ENCODE measurements at regions not wholly inside any gene's neighbourhood (a gene's known extent, or its start where the extent isn't known, plus 50 kb on each side); places are given as distances from the start of the nearest gene placed in this dataset.

GRCh38 chr3:68207327-68207726 is 552.9 kb upstream of the SUCLG2 start:
- no peak for TF ChIP-seq GATA2 (IDR thresholded peaks at IDR 0.05; ENCODE audit: low read depth, low read length)
- no peak for TF ChIP-seq GATA3 (IDR thresholded peaks at IDR 0.05; ENCODE audit: low read depth, low read length)

- TF ChIP-seq GATA3 (IDR thresholded peaks at IDR 0.05; ENCODE audit: low read depth, low read length) (no peak), GATA2 (IDR thresholded peaks at IDR 0.05; ENCODE audit: low read depth, low read length) (no peak)
These were observed 552.2 kb upstream of the SUCLG2 start for GRCh38 chr3:68206524-68207117.

GRCh38 chr3:68186733-68187132 is 532.3 kb upstream of the SUCLG2 start:
- TF ChIP-seq GATA3 (IDR thresholded peaks at IDR 0.05; ENCODE audit: low read depth, low read length) (no peak), GATA2 (IDR thresholded peaks at IDR 0.05; ENCODE audit: low read depth, low read length) (no peak)

DNA sequence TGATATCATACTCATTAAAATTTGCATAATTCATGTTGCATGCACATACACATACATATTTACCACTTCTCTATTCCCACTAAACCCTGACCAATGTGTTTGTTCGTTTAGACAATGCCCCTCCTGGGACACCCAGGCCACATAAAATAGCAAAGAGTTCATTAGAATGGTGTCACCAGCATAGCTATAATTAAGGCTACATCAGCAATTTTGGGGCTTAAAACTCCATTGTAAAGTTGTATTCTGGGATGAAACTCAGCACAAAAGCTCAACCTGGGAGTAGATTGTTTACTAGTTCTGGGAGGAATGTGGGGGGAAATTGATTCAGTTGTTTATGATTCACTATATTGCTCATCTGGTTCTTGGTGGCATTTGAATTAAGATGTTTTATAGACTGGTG is 522.2 kb upstream of the SUCLG2 start:
- TF ChIP-seq GATA3 (IDR thresholded peaks at IDR 0.05; ENCODE audit: low read depth, low read length) (no peak), GATA2 (IDR thresholded peaks at IDR 0.05; ENCODE audit: low read depth, low read length) (no peak)

DNA sequence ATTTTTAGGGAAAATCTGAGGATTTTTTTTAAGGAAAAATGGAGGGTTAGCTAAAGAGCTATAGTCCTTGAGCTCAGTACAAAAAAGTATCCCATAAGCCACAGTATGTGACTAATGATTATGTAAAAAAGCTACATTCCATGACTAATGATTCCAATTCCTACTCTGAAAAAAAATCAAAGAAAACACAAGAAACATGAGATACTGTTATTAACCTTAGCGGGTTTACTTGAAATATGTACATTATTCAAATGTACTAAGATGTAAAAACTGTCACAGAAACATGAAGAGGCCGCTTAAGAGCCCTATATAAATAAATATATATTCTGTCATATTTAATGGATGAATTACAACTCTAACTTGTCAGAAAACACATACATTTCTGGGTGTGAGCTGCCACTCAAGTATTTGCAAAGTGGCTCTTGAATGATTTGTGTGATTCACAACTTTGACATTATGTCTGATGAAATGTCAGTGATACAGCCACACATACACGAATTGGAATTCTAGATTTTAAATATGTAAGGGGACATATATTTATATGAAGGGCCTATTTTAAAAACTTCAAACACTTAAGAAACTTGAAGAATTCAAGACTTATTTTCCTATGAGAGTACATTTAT is 518.7 kb upstream of the SUCLG2 start:
- TF ChIP-seq GATA2 (IDR thresholded peaks at IDR 0.05; ENCODE audit: low read depth, low read length): no peak
- TF ChIP-seq GATA3 (IDR thresholded peaks at IDR 0.05; ENCODE audit: low read depth, low read length): no peak

GRCh38 chr3:68172039-68172438 is 517.6 kb upstream of the SUCLG2 start:
- TF ChIP-seq GATA2 (IDR thresholded peaks at IDR 0.05; ENCODE audit: low read depth, low read length) (no peak), GATA3 (IDR thresholded peaks at IDR 0.05; ENCODE audit: low read depth, low read length) (no peak)

DNA sequence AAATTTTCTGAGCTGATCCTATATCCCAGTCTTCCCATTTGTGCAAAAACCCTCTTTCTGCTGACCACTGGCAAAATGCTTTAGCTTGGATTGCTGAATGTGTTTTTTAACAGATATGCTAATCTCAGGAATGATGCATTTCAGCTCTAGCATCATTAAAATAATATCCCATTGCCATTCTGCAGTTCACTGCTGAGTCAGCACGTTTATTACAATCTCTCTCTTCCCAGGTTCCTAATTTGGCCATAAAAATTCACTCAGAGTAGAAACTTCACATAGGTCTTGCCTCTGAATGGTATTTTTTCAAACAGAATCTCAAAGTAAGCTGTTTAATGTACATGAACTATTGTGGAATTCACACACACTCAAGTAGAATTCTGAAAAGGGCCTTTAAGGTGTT is 509.6 kb upstream of the SUCLG2 start:
- no peak for TF ChIP-seq GATA3 (IDR thresholded peaks at IDR 0.05; ENCODE audit: low read depth, low read length)
- TF ChIP-seq GATA2 (IDR thresholded peaks at IDR 0.05; ENCODE audit: low read depth, low read length): no peak

- TF ChIP-seq GATA2 (IDR thresholded peaks at IDR 0.05; ENCODE audit: low read depth, low read length) (no peak), GATA3 (IDR thresholded peaks at IDR 0.05; ENCODE audit: low read depth, low read length) (no peak)
These were observed 508.6 kb upstream of the SUCLG2 start for GRCh38 chr3:68163062-68163461.

DNA sequence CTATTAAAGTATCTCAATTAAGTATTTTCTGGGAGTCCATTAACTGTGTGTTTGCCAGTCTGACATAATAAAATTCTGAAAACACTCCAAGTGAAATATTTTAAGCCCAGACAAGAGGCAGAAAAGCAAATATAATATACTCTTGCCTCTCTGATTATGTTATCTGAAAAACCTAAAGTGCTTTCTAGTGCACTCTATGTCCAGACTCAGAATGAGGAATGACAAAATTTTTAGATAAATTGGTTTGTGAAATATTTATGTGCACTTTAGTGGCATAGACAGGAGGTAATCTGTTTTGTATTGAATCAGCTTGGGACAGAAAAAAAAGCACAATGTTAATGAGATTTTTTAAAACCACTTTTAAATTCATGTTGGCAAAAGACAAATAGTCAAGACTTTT is 508.2 kb upstream of the SUCLG2 start:
- TF ChIP-seq GATA3 (IDR thresholded peaks at IDR 0.05; ENCODE audit: low read depth, low read length) (no peak), GATA2 (IDR thresholded peaks at IDR 0.05; ENCODE audit: low read depth, low read length) (no peak)

GRCh38 chr3:68151359-68151758 is 496.9 kb upstream of the SUCLG2 start:
- TF ChIP-seq GATA3 (IDR thresholded peaks at IDR 0.05; ENCODE audit: low read depth, low read length) (no peak), GATA2 (IDR thresholded peaks at IDR 0.05; ENCODE audit: low read depth, low read length) (no peak)

GRCh38 chr3:68148447-68148846 is 494.0 kb upstream of the SUCLG2 start:
- TF ChIP-seq GATA3 (IDR thresholded peaks at IDR 0.05; ENCODE audit: low read depth, low read length) (no peak), GATA2 (IDR thresholded peaks at IDR 0.05; ENCODE audit: low read depth, low read length) (no peak)

DNA sequence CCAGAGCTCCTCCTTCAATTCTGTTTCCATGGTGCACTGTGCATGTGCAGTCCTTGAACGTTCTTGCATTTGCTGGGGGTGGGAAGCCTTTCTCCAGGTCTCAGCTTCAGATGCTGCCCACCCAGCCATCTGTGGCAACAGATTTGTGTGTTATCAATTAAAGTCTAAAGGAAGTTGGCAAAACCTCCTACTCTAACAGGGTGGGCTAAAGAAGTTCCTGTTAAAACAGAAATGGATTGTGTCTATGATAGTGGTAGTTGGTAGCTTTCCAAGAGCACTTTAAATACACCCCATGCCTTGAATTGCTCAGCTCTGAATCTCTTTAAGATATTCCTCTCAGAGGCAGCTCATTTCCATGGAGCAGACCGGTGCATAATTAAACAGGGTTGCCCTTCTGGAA is 488.0 kb upstream of the SUCLG2 start:
- TF ChIP-seq GATA2 (IDR thresholded peaks at IDR 0.05; ENCODE audit: low read depth, low read length) (no peak), GATA3 (IDR thresholded peaks at IDR 0.05; ENCODE audit: low read depth, low read length) (no peak)

DNA sequence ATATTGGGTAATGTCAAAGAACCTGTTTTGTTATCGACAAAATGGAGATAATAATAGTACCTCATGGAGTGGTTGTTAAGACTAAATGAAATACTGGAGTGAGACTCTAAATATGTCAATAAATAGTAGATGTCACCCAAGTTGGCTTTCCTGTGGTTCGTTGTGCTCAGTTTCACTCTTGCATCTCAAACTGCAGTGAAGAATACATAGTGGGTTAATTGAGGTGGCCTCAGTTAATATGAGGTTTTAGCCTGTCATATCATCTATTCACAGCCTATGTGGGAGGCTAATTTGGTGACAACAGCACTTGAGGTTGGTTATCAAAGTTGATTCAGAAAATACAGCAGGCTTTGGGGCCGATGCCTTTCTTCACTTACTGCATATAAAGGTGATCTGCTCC is 485.5 kb upstream of the SUCLG2 start:
- no peak for TF ChIP-seq GATA2 (IDR thresholded peaks at IDR 0.05; ENCODE audit: low read depth, low read length)
- TF ChIP-seq GATA3 (IDR thresholded peaks at IDR 0.05; ENCODE audit: low read depth, low read length): no peak

- no peak for TF ChIP-seq GATA3 (IDR thresholded peaks at IDR 0.05; ENCODE audit: low read depth, low read length)
- TF ChIP-seq GATA2 (IDR thresholded peaks at IDR 0.05; ENCODE audit: low read depth, low read length): no peak
These were observed 482.0 kb upstream of the SUCLG2 start for GRCh38 chr3:68136411-68136810.

DNA sequence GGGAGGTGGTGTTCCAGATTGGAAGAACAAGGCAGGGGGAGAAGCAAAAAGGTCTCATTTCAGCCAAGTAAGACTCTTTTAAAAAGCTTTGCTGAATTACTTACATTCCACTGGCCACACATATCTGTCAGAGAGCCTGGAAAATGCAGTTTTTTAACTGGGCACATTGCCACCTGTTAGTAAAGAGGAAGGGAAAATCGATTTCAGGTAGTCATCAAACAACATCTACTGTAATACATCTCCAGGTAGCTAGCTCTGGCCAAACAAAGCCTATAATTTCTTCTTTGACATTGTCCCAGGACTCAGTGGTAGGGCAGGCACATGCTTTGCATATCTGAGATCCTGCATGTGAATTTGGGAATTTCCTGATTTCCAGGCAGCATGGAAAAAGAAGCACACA is 480.7 kb upstream of the SUCLG2 start:
- no peak for TF ChIP-seq GATA3 (IDR thresholded peaks at IDR 0.05; ENCODE audit: low read depth, low read length)
- no peak for TF ChIP-seq GATA2 (IDR thresholded peaks at IDR 0.05; ENCODE audit: low read depth, low read length)

- TF ChIP-seq GATA2 (IDR thresholded peaks at IDR 0.05; ENCODE audit: low read depth, low read length): no peak
- TF ChIP-seq GATA3 (IDR thresholded peaks at IDR 0.05; ENCODE audit: low read depth, low read length): no peak
These were observed 474.7 kb upstream of the SUCLG2 start for GRCh38 chr3:68129065-68129464.
